ENCODE measurements at regions not wholly inside any gene's neighbourhood (a gene's known extent, or its start where the extent isn't known, plus 50 kb on each side); places are given as distances from the start of the nearest gene placed in this dataset.

DNA sequence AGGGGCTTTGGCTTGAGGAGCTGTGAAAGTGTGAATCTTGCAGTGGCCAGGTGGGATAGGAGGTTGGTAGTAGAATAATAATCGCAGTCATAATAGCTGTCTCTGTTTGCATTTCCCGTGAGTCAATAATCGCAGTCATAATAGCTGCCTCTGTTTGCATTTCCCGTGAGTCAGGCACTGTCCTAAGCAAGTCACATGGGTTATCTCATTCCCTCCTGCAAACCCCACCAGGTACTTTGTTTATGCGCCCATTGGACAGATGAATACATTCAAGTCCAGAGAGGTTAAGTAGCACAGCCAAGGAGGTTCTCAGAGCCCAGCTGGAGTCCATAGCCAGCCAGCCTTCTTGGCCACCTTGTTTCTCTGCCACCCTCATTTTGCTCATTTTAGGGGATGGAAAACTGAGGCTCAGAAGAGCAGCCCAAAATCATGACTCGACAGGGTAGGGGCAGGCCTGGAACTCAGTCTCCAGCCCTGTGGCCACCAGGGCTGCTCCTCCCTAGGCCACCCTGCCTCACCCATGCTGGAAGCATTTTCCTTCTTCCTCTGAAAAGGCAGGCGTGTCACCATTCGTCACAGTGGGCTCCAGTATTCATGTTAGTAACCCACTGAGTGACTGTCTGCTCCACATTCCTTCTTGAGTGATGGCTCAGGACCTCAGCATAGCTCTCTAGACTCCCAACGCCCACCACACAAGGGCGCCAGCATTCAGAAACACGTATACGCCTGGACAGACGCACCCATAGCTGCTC, 206.2 kb downstream of the URI1 start:
- ATAC-seq (ENCODE audit: low read depth in 2 of 2), result no peak
- peaks cover 0 to 3% (median 0%) of the 10 kb centered on the region in 7 donors for H3K9me3 Mint-ChIP-seq

DNA sequence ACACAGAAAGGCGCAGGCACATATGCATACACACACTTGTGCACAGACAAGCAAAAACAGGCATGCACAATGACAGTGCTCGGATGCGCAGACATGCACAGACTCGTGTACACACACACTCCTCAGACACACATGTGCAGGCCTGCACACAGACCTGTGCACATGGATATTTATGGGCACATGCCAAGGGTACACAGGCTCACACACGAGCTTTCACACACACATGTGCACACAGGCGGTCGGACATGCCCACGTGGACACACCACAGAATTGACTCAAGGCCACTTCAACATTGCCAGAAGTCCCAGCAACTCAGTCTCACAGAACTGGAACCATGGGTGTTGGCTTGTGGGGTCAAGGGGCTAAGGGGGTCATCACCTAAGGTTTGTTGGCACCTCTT, 206.8 kb downstream of the URI1 start:
- no peak for ATAC-seq (ENCODE audit: low read depth in 2 of 2)
- H3K36me3 Mint-ChIP-seq, result no peaks in the 10 kb centered on the region
- peaks cover 0 to 3% (median 0%) of the 10 kb centered on the region in 7 donors for H3K9me3 Mint-ChIP-seq
- no peaks in the 10 kb centered on the region for H3K27me3 Mint-ChIP-seq
- H3K4me3 Mint-ChIP-seq, result peak overlapping the region in 1 of 8 donors; percentile 16
- no peak overlapping the region for H3K27ac Mint-ChIP-seq
- peaks cover 0 to 2% (median 0%) of the 10 kb centered on the region in 3 donors for H3K4me1 Mint-ChIP-seq
- no peak for DNase-seq

More for the DNA sequence above, 206.2 kb downstream of the URI1 start:
- no peak for DNase-seq
- H3K36me3 Mint-ChIP-seq, result no peaks in the 10 kb centered on the region
- no peak overlapping the region for H3K27ac Mint-ChIP-seq
- H3K27me3 Mint-ChIP-seq, result no peaks in the 10 kb centered on the region
- H3K4me1 Mint-ChIP-seq, result no peaks in the 10 kb centered on the region
- peak overlapping the region in 1 of 8 donors; percentile 16 for H3K4me3 Mint-ChIP-seq

- peaks cover 0 to 3% (median 0%) of the 10 kb centered on the region in 7 donors for H3K9me3 Mint-ChIP-seq
Measured at GRCh38 chr19:30149300-30149699, 207.3 kb downstream of the URI1 start.

GRCh38 chr19:30150626-30151025, 208.6 kb downstream of the URI1 start:
- Mint-ChIP-seq H3K4me1 (peaks cover 0 to 5% (median 4%) of the 10 kb centered on the region in 3 donors), H3K27ac (peak overlapping the region in 1 of 6 donors; percentile 8), H3K36me3 (no peaks in the 10 kb centered on the region), H3K9me3 (peaks cover 0 to 3% (median 0%) of the 10 kb centered on the region in 7 donors), H3K27me3 (peaks cover 0 to 4% (median 0%) of the 10 kb centered on the region in 3 donors), H3K4me3 (no peak overlapping the region)
- ATAC-seq (ENCODE audit: low read depth in 2 of 2), result no peak
- DNase-seq, result no peak

More at GRCh38 chr19:30149300-30149699, 207.3 kb downstream of the URI1 start:
- Mint-ChIP-seq H3K27me3 (no peaks in the 10 kb centered on the region), H3K27ac (no peak overlapping the region), H3K4me3 (no peak overlapping the region), H3K4me1 (peaks cover 0 to 5% (median 0%) of the 10 kb centered on the region in 3 donors), H3K36me3 (no peaks in the 10 kb centered on the region)
- ATAC-seq (ENCODE audit: low read depth in 2 of 2), result no peak
- DNase-seq, result no peak

- Mint-ChIP-seq H3K4me3 (no peak overlapping the region), H3K27me3 (peaks cover 0 to 8% (median 0%) of the 10 kb centered on the region in 3 donors), H3K9me3 (peaks cover 0 to 3% (median 0%) of the 10 kb centered on the region in 7 donors), H3K36me3 (no peaks in the 10 kb centered on the region), H3K4me1 (peaks cover 0 to 5% (median 4%) of the 10 kb centered on the region in 3 donors), H3K27ac (peak overlapping the region in 1 of 6 donors; percentile 79)
- no peak for DNase-seq
- no peak for ATAC-seq (ENCODE audit: low read depth in 2 of 2)
Measured at GRCh38 chr19:30151081-30151480, 209.0 kb downstream of the URI1 start.

- ATAC-seq (ENCODE audit: low read depth in 2 of 2), result no peak
- Mint-ChIP-seq H3K4me3 (no peak overlapping the region), H3K36me3 (no peaks in the 10 kb centered on the region), H3K9me3 (peaks cover 0 to 3% (median 0%) of the 10 kb centered on the region in 7 donors), H3K27ac (no peak overlapping the region), H3K4me1 (peaks cover 0 to 5% (median 4%) of the 10 kb centered on the region in 3 donors), H3K27me3 (peaks cover 0 to 11% (median 0%) of the 10 kb centered on the region in 3 donors)
- no peak for DNase-seq
Measured at GRCh38 chr19:30152510-30153291, 210.7 kb downstream of the URI1 start.

- H3K36me3 Mint-ChIP-seq, result no peaks in the 10 kb centered on the region
- peaks cover 0 to 11% (median 0%) of the 10 kb centered on the region in 3 donors for H3K27me3 Mint-ChIP-seq
- peaks cover 0 to 3% (median 0%) of the 10 kb centered on the region in 7 donors for H3K9me3 Mint-ChIP-seq
- no peak overlapping the region for H3K4me3 Mint-ChIP-seq
- no peak overlapping the region for H3K27ac Mint-ChIP-seq
- DNase-seq (no peak), ATAC-seq (ENCODE audit: low read depth in 2 of 2) (peak in 1 of 2 donors; percentile 46)
- H3K4me1 Mint-ChIP-seq, result peaks cover 0 to 5% (median 4%) of the 10 kb centered on the region in 3 donors
Measured at GRCh38 chr19:30153326-30154210, 211.5 kb downstream of the URI1 start.

- Mint-ChIP-seq H3K4me3 (no peak overlapping the region), H3K4me1 (peaks cover 0 to 5% (median 4%) of the 10 kb centered on the region in 3 donors), H3K27me3 (peaks cover 0 to 11% (median 0%) of the 10 kb centered on the region in 3 donors), H3K9me3 (peaks cover 0 to 2% (median 0%) of the 10 kb centered on the region in 7 donors), H3K27ac (no peak overlapping the region), H3K36me3 (no peaks in the 10 kb centered on the region)
- ATAC-seq (ENCODE audit: low read depth in 2 of 2), result no peak
- no peak for DNase-seq
Measured at GRCh38 chr19:30154410-30154809, 212.4 kb downstream of the URI1 start.

DNA sequence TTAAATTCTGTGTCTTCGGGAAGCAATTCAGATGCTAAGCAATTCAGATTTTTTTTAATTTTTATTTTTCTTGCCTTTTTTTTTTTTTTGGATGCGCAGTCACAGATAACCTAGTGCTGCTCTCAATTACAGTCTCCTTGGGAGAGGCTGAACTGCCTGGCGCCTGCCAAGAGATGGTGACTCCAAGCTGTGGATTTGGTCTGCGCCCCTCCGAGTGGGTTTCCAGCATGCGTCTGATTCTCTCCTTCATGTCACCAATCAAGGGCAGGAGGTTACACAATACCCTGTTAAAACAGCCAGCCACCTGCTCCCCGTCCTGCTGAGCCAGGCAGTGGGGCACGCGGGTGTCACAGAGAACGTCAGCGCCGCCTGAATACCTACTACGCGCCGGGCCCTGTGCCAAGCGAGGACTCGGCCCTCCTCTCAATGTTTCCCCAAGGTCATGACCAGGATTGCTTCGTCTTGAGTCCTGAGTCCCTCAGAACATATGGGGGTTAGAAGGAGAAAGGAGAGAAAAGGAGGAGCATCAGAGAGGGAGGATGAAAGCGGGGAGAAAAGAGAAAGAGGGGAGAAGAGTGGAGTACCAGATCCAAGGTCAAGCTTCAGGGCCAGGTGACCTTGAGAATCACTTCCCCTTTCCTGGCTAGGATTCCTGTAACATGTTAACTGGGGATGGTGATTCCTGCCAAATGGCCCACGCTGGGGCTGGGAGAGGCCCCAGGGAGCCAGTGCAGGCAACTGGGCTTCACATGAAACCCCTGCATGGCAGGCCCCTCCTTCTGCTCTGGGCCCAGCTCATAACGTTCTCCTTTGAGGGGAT, 213.6 kb downstream of the URI1 start:
- ATAC-seq (ENCODE audit: low read depth in 2 of 2) (no peak), DNase-seq (no peak)
- peaks cover 0 to 5% (median 4%) of the 10 kb centered on the region in 3 donors for H3K4me1 Mint-ChIP-seq
- H3K36me3 Mint-ChIP-seq, result no peaks in the 10 kb centered on the region
- H3K9me3 Mint-ChIP-seq, result peaks cover 0 to 3% (median 0%) of the 10 kb centered on the region in 7 donors
- peaks cover 0 to 11% (median 0%) of the 10 kb centered on the region in 3 donors for H3K27me3 Mint-ChIP-seq
- H3K4me3 Mint-ChIP-seq, result no peak overlapping the region
- H3K27ac Mint-ChIP-seq, result no peak overlapping the region

DNA sequence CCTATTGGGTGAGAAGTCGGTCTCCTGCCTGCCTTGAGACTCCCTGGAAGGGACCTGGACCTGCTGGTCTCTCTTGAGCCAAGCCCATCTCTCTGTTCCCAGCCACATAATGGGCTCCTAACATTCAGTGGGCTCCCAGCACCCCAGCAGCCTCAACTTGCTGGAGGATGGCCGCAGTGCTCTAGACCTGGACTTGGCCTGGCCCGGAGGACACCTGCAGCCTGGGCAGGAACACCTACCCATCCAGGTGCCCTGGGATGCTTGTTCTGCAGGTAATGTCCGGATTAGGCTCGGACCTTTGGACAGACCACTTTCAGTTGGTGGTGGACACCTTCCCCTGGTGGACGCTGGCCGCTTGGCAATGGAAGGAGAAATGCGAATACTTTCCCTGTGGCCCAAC, 214.6 kb downstream of the URI1 start:
- H3K36me3 Mint-ChIP-seq, result no peaks in the 10 kb centered on the region
- H3K4me1 Mint-ChIP-seq, result peaks cover 0 to 5% (median 4%) of the 10 kb centered on the region in 3 donors
- no peak overlapping the region for H3K4me3 Mint-ChIP-seq
- H3K27me3 Mint-ChIP-seq, result peaks cover 0 to 11% (median 0%) of the 10 kb centered on the region in 3 donors
- DNase-seq (no peak), ATAC-seq (ENCODE audit: low read depth in 2 of 2) (no peak)
- peaks cover 0 to 3% (median 0%) of the 10 kb centered on the region in 7 donors for H3K9me3 Mint-ChIP-seq
- no peak overlapping the region for H3K27ac Mint-ChIP-seq

GRCh38 chr19:30158067-30158892, 213.9 kb upstream of the ZNF536 start:
- peaks cover 0 to 7% (median 3%) of the 10 kb centered on the region in 7 donors for H3K9me3 Mint-ChIP-seq
- H3K4me1 Mint-ChIP-seq, result peaks cover 0 to 5% (median 4%) of the 10 kb centered on the region in 3 donors
- peaks cover 0 to 11% (median 0%) of the 10 kb centered on the region in 3 donors for H3K27me3 Mint-ChIP-seq
- H3K4me3 Mint-ChIP-seq, result no peak overlapping the region
- H3K36me3 Mint-ChIP-seq, result no peaks in the 10 kb centered on the region
- ATAC-seq (ENCODE audit: low read depth in 2 of 2), result no peak
- DNase-seq, result no peak
- H3K27ac Mint-ChIP-seq, result peak overlapping the region in 1 of 6 donors; percentile 27
